ENCODE measurements at regions not wholly inside any gene's neighbourhood (a gene's known extent, or its start where the extent isn't known, plus 50 kb on each side); places are given as distances from the start of the nearest gene placed in this dataset.

- TF ChIP-seq ZNF292 (tag by site-specific recombination; IDR thresholded peaks at IDR 0.05; ENCODE audit: borderline replicate concordance, low read depth) = no peak
- no peak for TF ChIP-seq ZSCAN23 (tag by site-specific recombination; IDR thresholded peaks at IDR 0.05)
- TF ChIP-seq, protein P1, sequence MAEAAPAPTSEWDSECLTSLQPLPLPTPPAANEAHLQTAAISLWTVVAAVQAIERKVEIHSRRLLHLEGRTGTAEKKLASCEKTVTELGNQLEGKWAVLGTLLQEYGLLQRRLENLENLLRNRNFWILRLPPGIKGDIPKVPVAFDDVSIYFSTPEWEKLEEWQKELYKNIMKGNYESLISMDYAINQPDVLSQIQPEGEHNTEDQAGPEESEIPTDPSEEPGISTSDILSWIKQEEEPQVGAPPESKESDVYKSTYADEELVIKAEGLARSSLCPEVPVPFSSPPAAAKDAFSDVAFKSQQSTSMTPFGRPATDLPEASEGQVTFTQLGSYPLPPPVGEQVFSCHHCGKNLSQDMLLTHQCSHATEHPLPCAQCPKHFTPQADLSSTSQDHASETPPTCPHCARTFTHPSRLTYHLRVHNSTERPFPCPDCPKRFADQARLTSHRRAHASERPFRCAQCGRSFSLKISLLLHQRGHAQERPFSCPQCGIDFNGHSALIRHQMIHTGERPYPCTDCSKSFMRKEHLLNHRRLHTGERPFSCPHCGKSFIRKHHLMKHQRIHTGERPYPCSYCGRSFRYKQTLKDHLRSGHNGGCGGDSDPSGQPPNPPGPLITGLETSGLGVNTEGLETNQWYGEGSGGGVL (tag by site-specific recombination; IDR thresholded peaks at IDR 0.05) = no peak
- TF ChIP-seq ZNF311 (tag by site-specific recombination; IDR thresholded peaks at IDR 0.05; ENCODE audit: borderline replicate concordance) = no peak
- TF ChIP-seq ZNF211 (tag by site-specific recombination; IDR thresholded peaks at IDR 0.05; ENCODE audit: low read depth) = no peak
- TF ChIP-seq TSHZ1 (tag by site-specific recombination; IDR thresholded peaks at IDR 0.05; ENCODE audit: borderline replicate concordance) = no peak
Observed at GRCh38 chr12:3933819-3934192, 60.6 kb upstream of the PARP11 start (continued).

GRCh38 chr12:3933074-3933818, 60.0 kb upstream of the PARP11 start:
- Histone ChIP-seq H3K27ac (ENCODE audit: extremely low read depth, low read depth, low read length) (no peak overlapping the region), H3K36me3 (ENCODE audit: control insufficient read depth in 2 of 2, insufficient read depth in 1 of 2, low read length in 2 of 2) (no peaks in the 10 kb centered on the region), H3K4me3 (ENCODE audit: low read depth, low read length) (no peak overlapping the region), H3K4me1 (ENCODE audit: control insufficient read depth, insufficient read depth, low read length) (no peaks in the 10 kb centered on the region), H3K9me3 (ENCODE audit: control insufficient read depth, insufficient read depth, low read depth, low read length) (no peaks in the 10 kb centered on the region)
- CTCF ChIA-PET = interaction anchor here (1.5 kb wide), 1 partner anchor 48 kb away, joined by 3 read pairs; no protein-coding TSS in a partner anchor
- no peak for TF ChIP-seq ZNF501 (tag by site-specific recombination; IDR thresholded peaks at IDR 0.05)
- TF ChIP-seq ZNF777 (tag by site-specific recombination; IDR thresholded peaks at IDR 0.05; ENCODE audit: borderline replicate concordance) = no peak
- no peak for TF ChIP-seq ZNF660 (tag by site-specific recombination; IDR thresholded peaks at IDR 0.05)
- no peak for TF ChIP-seq PRDM1 (tag by site-specific recombination; IDR thresholded peaks at IDR 0.05)
- no peak for TF ChIP-seq ZNF26 (tag by site-specific recombination; IDR thresholded peaks at IDR 0.05)
- TF ChIP-seq, protein P2, sequence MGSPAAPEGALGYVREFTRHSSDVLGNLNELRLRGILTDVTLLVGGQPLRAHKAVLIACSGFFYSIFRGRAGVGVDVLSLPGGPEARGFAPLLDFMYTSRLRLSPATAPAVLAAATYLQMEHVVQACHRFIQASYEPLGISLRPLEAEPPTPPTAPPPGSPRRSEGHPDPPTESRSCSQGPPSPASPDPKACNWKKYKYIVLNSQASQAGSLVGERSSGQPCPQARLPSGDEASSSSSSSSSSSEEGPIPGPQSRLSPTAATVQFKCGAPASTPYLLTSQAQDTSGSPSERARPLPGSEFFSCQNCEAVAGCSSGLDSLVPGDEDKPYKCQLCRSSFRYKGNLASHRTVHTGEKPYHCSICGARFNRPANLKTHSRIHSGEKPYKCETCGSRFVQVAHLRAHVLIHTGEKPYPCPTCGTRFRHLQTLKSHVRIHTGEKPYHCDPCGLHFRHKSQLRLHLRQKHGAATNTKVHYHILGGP (tag by site-specific recombination; IDR thresholded peaks at IDR 0.05) = no peak
- POLR2A ChIA-PET = no interaction called here

DNA sequence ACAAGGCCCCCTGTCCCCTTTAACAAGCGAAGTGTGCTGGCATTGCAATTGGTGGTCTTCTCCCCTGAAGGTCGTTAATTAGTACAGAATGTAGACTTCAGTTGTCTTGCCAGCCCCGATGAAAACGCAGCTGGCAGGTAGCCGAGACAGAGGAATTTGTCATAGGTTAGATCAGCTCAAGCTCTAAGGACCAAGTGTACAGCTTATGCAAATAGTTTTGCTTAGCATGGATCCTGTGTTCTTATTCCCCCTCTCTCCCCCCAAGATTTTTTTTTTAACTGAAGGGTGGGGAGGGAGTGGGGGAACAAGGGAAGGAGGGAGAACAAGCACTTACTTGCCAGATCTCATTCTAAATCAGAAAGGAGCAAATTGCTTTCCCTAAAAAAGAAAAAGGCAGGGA, 58.6 kb upstream of the PARP11 start:
- Histone ChIP-seq H3K9me3 (ENCODE audit: control insufficient read depth, insufficient read depth, low read depth, low read length) (no peaks in the 10 kb centered on the region), H3K27ac (ENCODE audit: extremely low read depth, low read depth, low read length) (no peak overlapping the region), H3K36me3 (ENCODE audit: control insufficient read depth in 2 of 2, insufficient read depth in 1 of 2, low read length in 2 of 2) (no peaks in the 10 kb centered on the region), H3K4me3 (ENCODE audit: low read depth, low read length) (no peak overlapping the region), H3K4me1 (ENCODE audit: control insufficient read depth, insufficient read depth, low read length) (no peaks in the 10 kb centered on the region)
- ChIA-PET POLR2A (no interaction called here), CTCF (interaction anchor here (0.9 kb wide), 1 partner anchor 47 kb away, joined by 3 read pairs; no protein-coding TSS in a partner anchor)
- TF ChIP-seq ZNF692 (tag by site-specific recombination; IDR thresholded peaks at IDR 0.05) (no peak), ZNF830 (tag by site-specific recombination; IDR thresholded peaks at IDR 0.05; ENCODE audit: low read depth) (no peak), ZNF423 (tag by site-specific recombination; IDR thresholded peaks at IDR 0.05) (no peak), ZFP37 (tag by site-specific recombination; IDR thresholded peaks at IDR 0.05) (no peak), ZNF202 (tag by site-specific recombination; IDR thresholded peaks at IDR 0.05; ENCODE audit: borderline replicate concordance) (no peak), ZBTB48 (tag by site-specific recombination; IDR thresholded peaks at IDR 0.05) (no peak), PRDM1 (tag by site-specific recombination; IDR thresholded peaks at IDR 0.05) (no peak)
- TF ChIP-seq, protein P3, sequence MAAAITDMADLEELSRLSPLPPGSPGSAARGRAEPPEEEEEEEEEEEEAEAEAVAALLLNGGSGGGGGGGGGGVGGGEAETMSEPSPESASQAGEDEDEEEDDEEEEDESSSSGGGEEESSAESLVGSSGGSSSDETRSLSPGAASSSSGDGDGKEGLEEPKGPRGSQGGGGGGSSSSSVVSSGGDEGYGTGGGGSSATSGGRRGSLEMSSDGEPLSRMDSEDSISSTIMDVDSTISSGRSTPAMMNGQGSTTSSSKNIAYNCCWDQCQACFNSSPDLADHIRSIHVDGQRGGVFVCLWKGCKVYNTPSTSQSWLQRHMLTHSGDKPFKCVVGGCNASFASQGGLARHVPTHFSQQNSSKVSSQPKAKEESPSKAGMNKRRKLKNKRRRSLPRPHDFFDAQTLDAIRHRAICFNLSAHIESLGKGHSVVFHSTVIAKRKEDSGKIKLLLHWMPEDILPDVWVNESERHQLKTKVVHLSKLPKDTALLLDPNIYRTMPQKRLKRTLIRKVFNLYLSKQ (tag by site-specific recombination; IDR thresholded peaks at IDR 0.05; ENCODE audit: borderline replicate concordance) = no peak
